GM10266 (cell line): ENCODE measurements at regions not wholly inside any gene's neighbourhood (a gene's known extent, or its start where the extent isn't known, plus 50 kb on each side); places are given as distances from the start of the nearest gene placed in this dataset.
"Not testable (repeated sequence)": the region's sequence is repeated elsewhere in the genome, so short reads cannot be mapped to it uniquely, and the experiment has no call there.

Experiments
- DNase-seq: peaks from one replicate; pipeline ENCODE4 v3.0.0; 2012; ENCODE audit errors: extremely low spot score
- CTCF ChIP-seq: IDR thresholded peaks from 2 replicates; pipeline ENCODE4 v1.5.1; 2012; ENCODE audit warnings: mild to moderate bottlenecking, low read depth; ENCODE audit not compliant: control insufficient read depth, insufficient read depth; ENCODE audit errors: missing control alignments

DNA sequence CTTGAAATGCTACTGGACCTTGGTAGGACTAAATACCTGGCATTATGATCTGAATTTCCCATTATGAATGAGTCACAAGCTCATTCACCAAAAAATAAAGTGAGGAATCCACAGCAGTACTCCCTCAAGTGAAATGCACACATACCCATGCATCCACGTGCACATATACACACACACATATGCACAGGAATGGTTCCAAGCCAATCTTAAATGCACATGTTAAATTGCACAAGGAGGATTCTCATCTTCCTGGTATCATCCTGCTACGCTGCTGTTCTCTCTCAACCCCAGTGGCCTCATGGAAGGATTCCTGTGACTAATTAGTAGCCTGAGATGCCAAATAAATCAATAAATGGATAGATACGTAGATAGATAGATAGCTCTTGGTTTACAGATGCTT lies 132.1 kb upstream of the KLF12 start:
- no peak for TF ChIP-seq CTCF
- no peak for DNase-seq

GRCh38 chr13:74264333-74264732 lies 130.1 kb upstream of the KLF12 start:
- no peak for DNase-seq

GRCh38 chr13:74260420-74260819 lies 126.2 kb upstream of the KLF12 start:
- not testable (repeated sequence) for DNase-seq

More at GRCh38 chr13:74264333-74264732, 130.1 kb upstream of the KLF12 start:
- TF ChIP-seq CTCF: no peak

DNA sequence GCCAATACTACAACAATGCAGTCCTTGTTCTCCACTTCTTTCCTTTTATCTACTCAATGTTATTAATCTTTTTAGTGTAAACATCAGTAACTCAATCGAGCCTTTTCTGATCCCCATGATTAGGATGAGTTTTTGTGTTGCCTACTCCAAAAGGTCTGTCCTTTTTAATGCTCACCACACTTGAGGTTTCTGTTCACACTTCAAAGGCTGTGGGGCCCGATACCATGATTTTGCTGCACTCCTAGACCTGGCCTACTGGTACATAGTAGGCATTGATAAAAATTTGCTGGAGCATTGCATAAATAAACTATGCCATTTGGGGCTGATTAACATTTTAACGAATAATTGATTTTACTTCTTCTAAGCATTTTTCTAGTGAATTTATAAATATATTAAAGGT lies 125.4 kb upstream of the KLF12 start:
- no peak for DNase-seq
- TF ChIP-seq CTCF: no peak

DNA sequence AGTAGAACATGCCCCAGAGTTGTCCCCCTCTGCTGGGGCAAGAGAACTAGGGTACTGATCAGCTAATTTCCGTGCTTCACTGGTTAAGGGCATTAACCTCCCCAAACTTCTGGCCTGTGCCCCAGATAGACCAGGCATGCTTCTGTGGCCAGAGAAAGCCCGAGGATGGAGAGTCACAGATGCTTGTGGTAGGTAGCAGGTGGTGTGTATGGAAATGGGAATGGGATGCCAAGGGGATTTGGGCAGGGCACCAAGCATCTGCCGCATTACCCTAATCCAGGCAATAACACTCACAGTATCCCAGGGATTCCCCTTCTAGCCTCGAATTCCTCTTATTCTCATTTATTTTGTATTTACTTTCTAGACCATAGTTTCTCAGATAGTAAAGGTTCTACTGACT lies 124.8 kb upstream of the KLF12 start:
- no peak for DNase-seq
- no peak for TF ChIP-seq CTCF

DNA sequence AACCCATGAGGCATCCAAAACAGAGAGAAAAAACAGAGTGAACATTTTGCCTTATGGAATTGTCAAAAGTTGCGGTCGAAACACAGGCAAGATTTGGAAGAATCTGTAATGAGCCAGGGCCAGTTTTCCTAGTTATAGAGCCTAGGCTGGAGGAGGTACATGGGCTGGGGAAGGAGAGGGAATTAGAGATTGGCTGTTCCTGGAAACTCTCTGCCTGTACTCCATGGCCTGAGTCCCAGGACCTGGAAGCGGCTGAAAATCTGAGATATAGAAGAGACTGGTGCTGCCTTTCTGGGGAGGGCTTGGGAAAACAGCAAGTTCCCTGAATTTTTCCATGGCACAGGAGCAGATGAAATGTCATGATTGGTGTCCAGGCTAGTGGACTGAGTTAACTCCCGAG lies 122.8 kb upstream of the KLF12 start:
- no peak for TF ChIP-seq CTCF

GRCh38 chr13:74253161-74253560 lies 119.0 kb upstream of the KLF12 start:
- DNase-seq: no peak
- no peak for TF ChIP-seq CTCF

More for the DNA sequence above, 122.8 kb upstream of the KLF12 start:
- DNase-seq: no peak

GRCh38 chr13:74251778-74252519 lies 117.7 kb upstream of the KLF12 start:
- DNase-seq: no peak
- no peak for TF ChIP-seq CTCF
